ENCODE measurements at regions not wholly inside any gene's neighbourhood (a gene's known extent, or its start where the extent isn't known, plus 50 kb on each side); places are given as distances from the start of the nearest gene placed in this dataset.
"Not testable (repeated sequence)": the region's sequence is repeated elsewhere in the genome, so short reads cannot be mapped to it uniquely, and the experiment has no call there.

DNA sequence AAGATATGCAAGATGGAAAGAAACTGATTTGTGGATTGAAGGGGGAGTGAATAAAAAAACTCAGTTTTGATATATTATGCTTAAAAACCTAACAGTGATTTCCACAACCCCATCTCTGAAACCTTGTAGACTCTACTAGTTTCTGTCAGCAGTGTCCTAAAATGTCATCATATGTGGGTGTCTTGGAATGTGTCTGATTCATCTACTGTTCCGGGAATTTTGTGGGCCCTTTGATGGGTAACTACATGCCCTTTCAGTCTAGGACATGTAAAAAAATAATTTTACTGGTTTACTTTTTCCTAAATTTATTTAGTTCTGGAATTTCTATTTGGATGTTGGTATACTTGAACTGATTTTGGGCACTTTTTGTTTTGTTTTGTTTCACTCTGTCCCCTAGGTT lies 118.9 kb upstream of the NMUR2 start:
- no peak overlapping the region for H3K4me3 ChIP-seq (ENCODE audit: low read depth, low read length)

DNA sequence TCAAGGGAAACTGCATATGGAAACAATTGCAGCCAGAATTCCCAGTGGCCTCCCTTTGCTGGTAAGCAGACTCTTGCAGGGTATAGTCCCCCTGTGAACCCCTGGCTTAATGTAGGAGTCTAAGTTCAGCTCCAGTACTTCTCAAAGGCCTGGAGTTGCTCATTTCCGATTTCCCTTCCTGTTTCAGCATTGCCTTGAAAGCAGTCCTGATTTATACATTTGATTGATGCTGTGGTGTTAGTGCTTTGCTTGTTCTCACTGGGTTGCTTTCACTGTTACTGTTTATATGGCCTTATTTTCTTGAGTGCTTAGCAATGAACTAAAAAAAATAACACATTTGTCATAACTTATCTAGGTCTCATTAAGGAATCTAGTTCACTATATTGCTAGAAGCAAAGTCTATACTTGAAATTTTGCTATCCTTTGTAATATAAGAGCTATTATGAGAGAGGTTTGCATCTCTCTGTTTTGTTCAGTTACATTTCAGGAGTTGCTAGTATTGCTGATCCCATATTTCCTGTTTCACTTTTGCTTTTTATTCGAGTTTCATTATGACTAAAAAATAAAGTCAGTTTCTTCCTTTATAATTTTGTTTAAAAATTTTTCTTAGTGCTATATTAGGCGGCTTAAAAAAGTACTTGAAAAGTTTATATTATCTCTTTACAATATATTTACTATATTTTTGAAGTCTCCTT lies 122.4 kb upstream of the NMUR2 start:
- H3K4me3 ChIP-seq (ENCODE audit: low read depth, low read length) = no peak overlapping the region

DNA sequence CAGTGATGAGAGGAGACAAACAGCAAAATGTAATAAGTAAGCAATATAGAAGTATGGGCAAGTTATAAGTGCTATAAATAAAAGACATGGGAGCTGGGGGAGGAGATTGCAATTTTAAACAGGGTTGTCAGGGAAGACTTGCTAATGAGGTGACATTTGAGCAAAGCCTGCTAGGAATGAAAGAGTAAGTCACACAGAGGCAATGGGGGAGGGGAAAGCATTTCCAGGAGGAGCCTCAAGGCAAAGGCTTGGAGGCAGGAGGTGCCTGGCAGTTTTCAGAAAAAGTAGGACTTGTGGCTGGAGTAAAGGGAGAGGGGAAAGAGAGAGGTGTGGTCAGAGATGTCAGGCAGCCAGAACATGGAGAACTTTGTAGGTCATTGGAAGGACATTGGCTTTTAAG lies 124.4 kb upstream of the NMUR2 start:
- H3K4me3 ChIP-seq (ENCODE audit: low read depth, low read length) = no peak overlapping the region

DNA sequence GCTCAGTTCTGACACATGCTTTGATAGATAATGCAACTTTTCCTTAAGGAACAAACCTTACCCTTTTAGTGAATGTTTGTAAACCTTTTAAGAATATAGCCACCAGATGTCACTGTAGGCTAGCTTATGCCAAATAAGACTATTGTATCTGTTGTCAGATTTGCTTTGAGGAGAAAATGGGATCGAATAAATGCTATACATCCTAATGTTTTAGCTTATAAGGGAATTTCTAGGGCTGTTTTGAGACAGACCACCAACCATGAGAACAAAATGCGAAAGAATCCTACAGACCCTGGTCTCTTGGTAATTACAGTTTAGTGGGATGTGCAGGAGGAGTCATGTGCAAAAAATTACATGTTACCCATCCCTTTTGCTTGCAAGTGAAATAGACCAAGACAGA lies 127.6 kb upstream of the NMUR2 start:
- no peak overlapping the region for H3K4me3 ChIP-seq (ENCODE audit: low read depth, low read length)

DNA sequence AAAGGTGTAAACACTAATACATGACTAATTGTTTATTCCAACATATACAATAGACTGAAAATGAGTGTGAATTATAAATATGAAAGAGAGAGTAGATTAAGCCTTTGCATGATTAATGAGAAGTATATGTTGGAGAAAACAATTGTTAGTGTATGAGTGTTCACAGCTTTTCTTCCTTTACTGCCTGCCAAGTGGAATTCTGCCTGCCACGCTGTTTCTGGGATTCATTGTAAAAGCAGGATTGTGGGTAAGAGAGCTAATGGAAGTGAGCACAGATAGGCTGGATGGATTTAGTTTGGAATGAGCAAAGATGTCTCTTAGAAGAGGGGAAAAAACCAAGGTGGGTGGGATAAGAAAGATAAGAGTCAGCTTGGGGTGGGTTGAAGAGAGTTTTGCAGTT lies 129.6 kb upstream of the NMUR2 start:
- no peak overlapping the region for H3K4me3 ChIP-seq (ENCODE audit: low read depth, low read length)

DNA sequence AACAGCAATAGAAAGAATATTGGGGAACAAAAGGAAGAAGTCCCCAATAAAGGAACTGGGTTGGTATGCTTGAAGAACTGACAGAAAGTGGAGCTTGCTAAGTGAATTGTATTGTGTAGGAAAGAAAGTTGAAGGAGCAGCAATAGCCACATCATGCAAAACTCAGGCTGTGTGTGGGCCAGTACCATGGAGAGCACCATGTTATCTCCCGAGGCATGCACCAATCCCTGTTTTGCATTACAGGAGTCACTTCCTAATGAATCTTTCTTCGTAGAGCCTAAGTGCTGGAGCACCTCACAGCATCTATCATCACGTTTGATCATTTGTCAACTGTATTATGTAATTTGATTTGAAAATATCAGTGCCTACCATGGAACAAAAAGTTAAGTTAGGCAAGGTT lies 137.7 kb upstream of the NMUR2 start:
- H3K4me3 ChIP-seq (ENCODE audit: low read depth, low read length) = no peak overlapping the region

DNA sequence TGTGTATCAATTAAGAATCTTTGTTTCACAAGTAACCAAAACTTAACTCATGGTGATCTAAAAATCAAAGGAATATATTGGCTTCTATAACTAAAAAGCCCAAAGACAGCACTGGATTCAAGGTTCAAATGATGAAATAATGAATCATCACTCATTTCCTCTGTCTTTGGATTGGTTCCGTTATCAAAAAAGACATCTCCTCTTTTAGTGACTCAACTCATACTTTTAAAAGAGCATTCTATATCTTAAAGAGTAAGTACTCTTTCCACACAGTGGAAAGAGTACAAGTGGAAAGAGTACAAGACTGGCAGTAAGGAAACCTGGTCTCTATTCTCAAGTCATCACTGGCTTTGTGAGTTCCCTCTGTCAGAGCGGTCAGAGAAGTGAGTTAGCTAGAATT lies 141.4 kb upstream of the NMUR2 start:
- H3K4me3 ChIP-seq (ENCODE audit: low read depth, low read length) = no peak overlapping the region

DNA sequence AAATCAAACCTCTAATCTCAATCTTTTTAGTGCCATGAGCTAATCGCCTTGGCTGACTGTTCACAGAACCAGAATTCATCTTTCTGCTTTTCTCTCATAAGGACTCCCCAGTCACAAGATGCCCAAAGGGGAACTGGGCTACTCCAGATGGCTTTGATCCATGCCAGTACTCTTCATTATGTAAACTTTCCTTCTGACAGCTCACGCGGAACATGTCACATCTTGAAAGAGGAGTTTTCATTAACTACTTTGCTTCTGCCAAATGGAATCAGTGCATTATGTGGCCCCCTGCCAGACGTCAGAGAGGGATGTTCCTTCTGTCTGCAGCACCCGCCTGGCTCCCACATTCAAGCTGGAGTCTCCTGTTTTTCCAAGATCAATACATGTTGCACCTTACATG lies 142.1 kb upstream of the NMUR2 start:
- H3K4me3 ChIP-seq (ENCODE audit: low read depth, low read length) = no peak overlapping the region

DNA sequence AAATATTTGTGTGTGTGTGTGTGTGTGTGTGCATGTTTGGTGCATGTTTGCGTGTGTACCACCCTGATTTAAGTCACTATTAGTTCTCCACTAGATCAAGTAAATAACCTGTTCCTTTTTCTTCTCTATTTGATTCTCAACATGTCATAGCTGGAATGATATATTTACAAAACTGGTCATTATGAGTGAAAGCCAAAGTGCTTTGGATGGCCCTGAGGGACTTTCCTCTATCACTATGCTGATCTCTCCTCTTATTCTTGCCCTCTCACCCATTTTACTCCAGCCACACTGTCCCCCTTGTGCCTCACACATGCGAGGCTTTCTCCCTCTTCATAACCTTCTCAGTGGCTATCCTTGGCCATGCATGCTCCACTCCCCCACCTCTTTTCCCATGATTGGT lies 144.6 kb upstream of the NMUR2 start:
- H3K4me3 ChIP-seq (ENCODE audit: low read depth, low read length) = no peak overlapping the region

DNA sequence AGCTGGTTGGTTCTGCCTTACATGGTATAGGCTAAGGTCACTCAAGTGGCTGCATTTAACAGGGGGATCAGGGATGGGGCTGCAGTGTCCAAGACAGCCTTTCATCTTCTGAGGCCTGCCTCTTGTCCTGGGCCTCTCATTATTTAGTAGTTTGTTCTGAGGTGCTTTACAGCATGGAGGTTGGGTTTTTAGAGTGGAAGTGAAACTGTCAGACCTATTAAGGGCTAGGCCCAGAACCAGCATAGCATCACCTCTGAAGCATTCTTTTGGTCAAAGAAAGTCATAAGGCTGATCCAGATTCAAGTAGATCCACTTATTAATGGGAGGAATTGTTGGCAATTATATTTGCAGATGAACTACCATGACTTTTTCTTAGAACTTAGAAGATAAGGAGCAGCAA lies 146.0 kb upstream of the NMUR2 start:
- H3K4me3 ChIP-seq (ENCODE audit: low read depth, low read length) = no peak overlapping the region

DNA sequence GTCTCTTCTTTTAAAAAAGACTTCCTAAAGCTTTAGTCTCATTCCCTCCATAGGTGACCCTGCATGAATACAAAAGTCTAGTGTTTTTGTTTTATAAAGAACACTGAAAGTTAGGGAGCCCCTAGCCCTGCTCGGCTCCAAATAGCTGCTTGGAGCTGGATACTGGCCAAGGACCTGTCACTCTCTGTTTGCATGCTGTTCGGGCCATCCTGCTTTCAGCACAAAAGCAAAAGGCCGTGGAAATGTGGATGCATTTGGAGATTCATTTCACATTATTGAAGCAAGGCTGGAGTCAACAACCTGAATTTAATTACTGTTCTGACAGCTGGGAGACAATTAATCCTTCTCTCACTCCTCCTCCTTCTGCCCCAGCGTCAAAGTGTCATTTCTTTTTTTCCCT lies 151.7 kb upstream of the NMUR2 start:
- no peak overlapping the region for H3K4me3 ChIP-seq (ENCODE audit: low read depth, low read length)

DNA sequence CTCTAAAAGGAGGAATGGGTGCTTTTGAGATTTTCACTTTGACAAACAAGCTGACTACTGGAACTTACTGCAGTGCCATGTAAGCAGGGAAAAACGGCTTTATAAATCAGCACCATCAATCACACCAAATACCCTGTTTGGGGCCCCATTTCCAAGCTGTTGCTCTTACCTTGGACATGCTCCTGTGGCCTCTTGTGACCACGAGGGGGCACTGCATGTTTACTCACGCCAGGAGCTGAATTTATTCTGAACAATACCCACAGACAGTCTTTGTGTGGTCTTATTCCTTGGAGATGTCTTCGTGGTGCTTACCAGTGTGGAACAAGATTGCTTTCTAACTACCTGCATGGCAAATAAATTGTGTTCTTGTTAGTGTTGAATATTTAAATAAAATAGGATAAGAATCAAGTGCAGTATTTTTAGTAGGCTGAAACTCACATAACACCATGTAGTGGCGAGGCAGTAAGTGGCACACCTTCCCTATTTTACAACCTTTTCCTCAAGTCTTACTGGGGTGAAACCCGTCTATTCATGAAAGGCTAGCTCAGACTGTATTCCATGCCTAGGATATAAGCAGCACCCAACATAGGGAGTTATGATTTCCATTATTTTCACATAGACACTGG lies 155.5 kb upstream of the NMUR2 start:
- H3K4me3 ChIP-seq (ENCODE audit: low read depth, low read length) = no peak overlapping the region

DNA sequence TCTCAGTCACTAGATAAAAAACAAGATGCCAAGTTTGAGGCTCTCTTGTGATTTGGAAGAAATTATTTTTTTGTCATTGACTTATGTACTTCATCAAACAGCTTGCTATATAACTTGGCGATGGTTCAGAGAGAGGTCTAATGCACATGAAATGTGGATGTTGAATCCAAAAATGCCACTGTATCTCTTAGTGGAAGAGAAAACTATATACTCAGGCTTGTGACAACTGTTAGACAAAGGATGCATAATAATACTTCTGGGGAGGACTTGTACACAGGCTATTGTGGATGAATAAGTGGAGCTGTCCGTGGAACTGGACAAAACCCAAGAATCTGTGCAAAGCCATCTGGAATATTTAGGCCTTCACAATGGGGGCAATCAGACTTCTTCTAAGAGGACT lies 162.9 kb upstream of the NMUR2 start:
- H3K4me3 ChIP-seq (ENCODE audit: low read depth, low read length) = no peak overlapping the region

DNA sequence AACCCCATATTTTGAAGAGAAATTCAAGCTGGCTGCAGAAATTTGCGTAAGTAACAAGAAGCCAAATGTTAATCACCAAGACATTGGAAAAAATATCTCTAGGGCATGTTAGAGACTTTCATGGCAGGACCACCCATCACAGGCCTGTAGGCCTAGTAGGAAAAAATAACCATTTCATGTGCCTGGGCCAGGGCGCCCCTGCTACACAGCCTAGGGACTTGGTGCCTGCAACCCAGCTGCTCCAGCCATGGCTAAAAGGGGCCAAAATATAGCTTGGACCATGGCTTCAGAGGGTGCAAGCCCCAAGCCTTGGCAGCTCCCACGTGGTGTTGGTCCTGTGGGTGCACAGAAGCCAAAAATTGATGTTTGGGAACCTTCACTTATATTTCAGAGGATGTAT lies 167.7 kb upstream of the NMUR2 start:
- no peak overlapping the region for H3K4me3 ChIP-seq (ENCODE audit: low read depth, low read length)

DNA sequence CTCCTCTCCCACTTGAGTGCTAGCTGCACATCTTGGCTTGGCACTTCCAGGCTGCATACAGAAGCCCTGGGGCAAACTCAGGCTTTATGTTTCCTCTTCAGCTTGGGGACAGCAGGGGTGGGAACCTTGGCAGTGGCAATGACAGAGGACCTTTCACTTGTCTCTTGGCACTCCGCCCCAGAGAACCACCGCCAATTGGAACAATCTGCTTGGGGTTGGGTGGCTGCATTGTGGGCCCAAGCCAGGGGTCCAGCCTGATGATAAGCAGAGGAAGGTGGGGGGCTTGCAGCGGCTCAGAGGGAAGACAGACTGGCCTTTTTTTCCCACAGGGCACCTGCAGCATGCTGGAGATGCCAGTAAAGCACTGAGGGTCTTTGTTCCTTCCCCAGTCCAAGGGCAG lies 179.0 kb upstream of the NMUR2 start:
- no peak overlapping the region for H3K4me3 ChIP-seq (ENCODE audit: low read depth, low read length)

DNA sequence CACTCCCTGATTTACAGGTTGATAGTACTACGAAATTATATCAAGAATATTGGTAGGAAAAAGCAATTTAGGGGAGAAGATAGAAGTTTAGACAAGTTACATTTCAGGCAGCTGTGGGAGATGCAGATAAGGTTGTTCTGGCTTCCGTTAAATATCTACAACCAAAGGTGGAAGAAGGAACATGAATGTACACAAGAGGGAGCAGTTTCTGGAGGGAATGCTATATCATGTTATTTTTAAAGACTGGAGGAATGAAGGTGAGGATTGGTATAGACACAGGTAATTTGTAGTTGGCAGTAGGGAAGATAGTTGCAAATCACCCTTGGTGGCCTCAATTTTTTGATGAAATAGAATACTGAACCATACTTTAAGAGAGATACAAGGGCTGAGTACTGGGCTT lies 187.3 kb upstream of the NMUR2 start:
- no peak overlapping the region for H3K4me3 ChIP-seq (ENCODE audit: low read depth, low read length)

DNA sequence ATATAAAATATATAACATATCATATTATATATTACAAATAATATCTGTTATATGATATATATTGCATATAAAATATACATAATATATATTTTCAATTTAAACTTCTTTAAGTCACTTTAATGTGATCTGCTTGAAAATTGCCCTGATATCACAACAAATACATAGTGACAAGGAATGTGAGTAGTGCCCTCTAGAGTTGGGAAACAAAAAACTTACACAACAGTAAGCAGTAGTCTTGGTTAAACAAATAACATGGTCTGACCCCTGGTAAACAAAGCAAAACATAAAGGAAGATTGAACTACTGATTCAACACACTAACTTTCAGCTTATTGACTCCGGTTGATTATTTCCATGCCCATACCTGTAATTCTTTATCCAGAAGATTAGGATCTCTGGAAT lies 188.3 kb upstream of the NMUR2 start:
- no peak overlapping the region for H3K4me3 ChIP-seq (ENCODE audit: low read depth, low read length)

DNA sequence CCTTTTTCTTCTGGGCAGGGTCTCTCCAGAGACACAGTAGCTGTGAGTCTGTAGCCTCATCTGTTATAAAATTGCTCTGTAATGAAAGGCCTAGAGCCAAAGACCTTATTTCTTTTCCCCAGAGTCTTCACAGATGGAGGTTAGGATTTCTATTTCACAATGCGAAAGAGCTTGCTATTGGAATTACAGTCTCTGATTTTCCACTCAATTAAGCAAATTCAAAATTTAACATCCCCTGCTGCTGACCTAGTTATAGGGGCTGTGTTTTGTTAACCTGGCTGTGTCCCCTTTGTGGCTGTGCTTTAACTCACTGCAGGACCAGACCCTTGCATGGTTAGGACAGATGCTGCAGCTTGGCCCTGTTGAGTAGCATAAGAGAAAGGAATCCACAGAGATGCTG lies 190.3 kb upstream of the NMUR2 start:
- no peak overlapping the region for H3K4me3 ChIP-seq (ENCODE audit: low read depth, low read length)

DNA sequence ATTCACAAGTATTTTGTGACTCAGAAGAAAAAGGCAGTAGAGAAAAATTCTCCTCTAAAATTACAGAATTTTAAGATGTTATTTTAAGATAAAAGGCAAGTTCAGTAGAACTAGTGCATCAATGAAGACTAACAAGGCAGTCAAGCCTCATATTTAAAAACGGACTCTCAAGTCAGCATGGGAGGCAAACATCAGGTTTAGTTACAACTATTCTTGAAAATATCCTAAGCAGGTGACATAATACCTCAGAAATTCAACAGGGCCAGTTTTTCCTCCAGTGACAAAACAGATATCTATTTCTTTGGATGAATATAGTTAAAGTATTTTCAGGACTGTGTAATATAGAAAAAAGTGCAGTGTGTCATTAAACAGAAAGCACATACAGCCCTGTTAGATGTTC lies 194.0 kb upstream of the NMUR2 start:
- no peak overlapping the region for H3K4me3 ChIP-seq (ENCODE audit: low read depth, low read length)

DNA sequence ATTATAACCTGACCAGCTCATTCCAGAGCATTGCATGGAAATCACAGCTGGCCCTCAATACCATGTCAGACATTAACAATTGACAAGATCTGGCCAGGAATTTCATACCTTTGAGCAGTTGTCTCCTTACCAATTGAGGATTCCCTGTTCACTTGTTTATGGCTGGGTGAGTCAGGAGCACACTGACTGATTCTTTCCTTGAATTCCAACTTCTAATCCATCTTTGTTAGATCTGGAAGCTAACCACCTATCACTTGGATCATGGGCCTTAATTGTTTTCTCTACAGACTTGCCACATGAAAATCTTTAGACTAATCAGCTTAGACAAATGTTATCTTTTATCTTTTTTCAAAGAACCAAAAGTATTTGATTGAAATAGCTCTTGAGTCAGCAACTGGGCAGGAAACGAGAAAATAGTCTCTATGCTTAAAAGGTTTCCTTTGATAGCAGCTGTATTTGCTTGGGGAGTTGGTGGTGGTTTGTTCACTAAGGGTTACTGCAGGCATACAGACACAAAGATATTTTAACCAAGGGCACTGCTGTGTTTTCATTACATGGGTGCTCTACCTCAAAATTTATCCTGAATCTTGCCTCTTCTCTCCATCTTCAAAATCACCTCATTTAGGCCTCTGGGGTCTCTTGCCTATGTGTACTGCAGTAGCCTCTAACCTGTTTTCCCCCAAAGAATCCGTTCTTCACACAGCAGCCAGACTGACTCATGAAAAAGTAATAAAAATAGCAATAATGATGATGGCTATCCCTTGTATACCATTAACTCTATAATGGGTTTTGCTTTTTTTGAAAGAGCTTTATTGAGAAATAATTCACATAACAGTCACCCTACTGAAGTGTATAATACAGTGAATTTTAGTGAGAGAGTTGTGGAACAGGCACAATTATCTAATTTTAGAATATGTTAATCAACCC lies 197.0 kb upstream of the NMUR2 start:
- H3K4me3 ChIP-seq (ENCODE audit: low read depth, low read length) = no peak overlapping the region

DNA sequence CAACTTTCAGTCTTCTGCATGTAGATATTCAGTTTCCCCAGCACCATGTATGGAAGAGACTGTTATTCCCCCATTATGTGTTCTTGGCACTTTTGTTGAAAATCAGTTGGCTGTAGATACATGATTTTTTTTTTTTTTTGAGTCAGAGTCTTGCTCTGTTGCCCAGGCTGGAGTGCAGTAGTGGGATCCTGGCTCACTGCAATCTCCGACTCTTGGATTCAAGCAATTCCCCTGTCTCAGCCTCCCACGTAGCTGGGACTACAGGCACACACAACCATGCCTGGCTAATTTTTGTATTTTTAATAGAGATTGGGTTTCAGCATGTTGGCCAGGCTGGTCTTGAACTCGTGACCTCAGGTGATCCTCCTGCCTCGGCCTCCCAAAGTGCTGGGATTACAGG lies 201.0 kb upstream of the NMUR2 start:
- H3K4me3 ChIP-seq (ENCODE audit: low read depth, low read length) = not testable (repeated sequence)

DNA sequence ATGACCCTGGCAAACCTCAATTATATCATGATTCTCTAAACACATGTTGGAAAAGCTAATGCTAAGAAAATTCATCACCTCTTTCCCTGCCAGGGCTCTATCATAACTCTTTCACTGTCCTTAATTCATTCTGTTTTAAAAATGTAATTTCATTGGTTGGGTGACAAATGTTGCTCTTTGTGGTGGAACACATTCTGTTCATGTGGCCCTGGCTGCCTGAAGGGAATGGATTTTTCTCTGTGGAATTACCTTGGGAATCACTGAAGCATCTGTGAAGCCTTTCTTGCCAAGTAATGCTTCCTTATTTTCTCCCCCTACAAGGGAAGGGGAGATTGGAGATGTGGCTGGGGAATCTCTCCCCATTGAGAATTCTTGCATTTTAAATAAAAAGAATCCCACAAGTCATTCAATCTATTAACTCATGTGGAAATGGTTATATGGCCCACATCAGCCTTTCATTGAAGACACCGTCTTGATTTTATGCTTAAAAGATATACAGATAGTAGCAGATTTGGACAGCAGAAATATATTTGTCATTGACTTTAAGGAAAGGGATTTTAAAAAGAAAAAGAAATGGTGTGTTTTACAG lies 201.8 kb upstream of the NMUR2 start:
- no peak overlapping the region for H3K4me3 ChIP-seq (ENCODE audit: low read depth, low read length)

Measured in iPS-11a (cell line).